SKM-1 treated with dmso at 0.1 percent for 144 hours (cell line): ENCODE measurements at regions not wholly inside any gene's neighbourhood (a gene's known extent, or its start where the extent isn't known, plus 50 kb on each side); places are given as distances from the start of the nearest gene placed in this dataset.
"Not testable (repeated sequence)": the region's sequence is repeated elsewhere in the genome, so short reads cannot be mapped to it uniquely, and the experiment has no call there.

Experiments used
- DNase-seq: peaks from one replicate; lab custom pipeline; 2025; ENCODE audit not compliant: unreplicated experiment; lab: John Stamatoyannopoulos, UW

- DNase-seq = no peak
These were observed 164.9 kb upstream of the USP25 start for GRCh38 chr21:15564907-15565306.

- DNase-seq = no peak
These were observed 163.1 kb upstream of the USP25 start for GRCh38 chr21:15566703-15567102.

- DNase-seq = no peak
These were observed 162.6 kb upstream of the USP25 start for GRCh38 chr21:15567191-15567590.

- DNase-seq = no peak
These were observed 161.3 kb upstream of the USP25 start for GRCh38 chr21:15568516-15568915.

- no peak for DNase-seq
These were observed 142.9 kb upstream of the USP25 start for GRCh38 chr21:15586752-15587427.

- DNase-seq = peak; percentile 33
These were observed 137.4 kb upstream of the USP25 start for GRCh38 chr21:15592271-15592860.

GRCh38 chr21:15592957-15593356 is 136.8 kb upstream of the USP25 start:
- DNase-seq = no peak

GRCh38 chr21:15601390-15601789 is 128.4 kb upstream of the USP25 start:
- no peak for DNase-seq

GRCh38 chr21:15604413-15604812 is 125.4 kb upstream of the USP25 start:
- DNase-seq = no peak

GRCh38 chr21:15614766-15615165 is 115.0 kb upstream of the USP25 start:
- no peak for DNase-seq

GRCh38 chr21:15616864-15617574 is 112.8 kb upstream of the USP25 start:
- no peak for DNase-seq

GRCh38 chr21:15617964-15618363 is 111.8 kb upstream of the USP25 start:
- DNase-seq = no peak

- no peak for DNase-seq
These were observed 108.9 kb upstream of the USP25 start for GRCh38 chr21:15620892-15621291.

- no peak for DNase-seq
These were observed 105.1 kb upstream of the USP25 start for GRCh38 chr21:15624646-15625045.

- no peak for DNase-seq
These were observed 104.4 kb upstream of the USP25 start for GRCh38 chr21:15625363-15625762.

GRCh38 chr21:15626031-15626430 is 103.8 kb upstream of the USP25 start:
- no peak for DNase-seq

GRCh38 chr21:15627011-15627410 is 102.8 kb upstream of the USP25 start:
- DNase-seq = no peak

- no peak for DNase-seq
These were observed 102.0 kb upstream of the USP25 start for GRCh38 chr21:15627823-15628222.

- no peak for DNase-seq
These were observed 98.4 kb upstream of the USP25 start for GRCh38 chr21:15631342-15631741.

GRCh38 chr21:15634541-15634940 is 95.2 kb upstream of the USP25 start:
- DNase-seq = not testable (repeated sequence)

- no peak for DNase-seq
These were observed 90.8 kb upstream of the USP25 start for GRCh38 chr21:15638856-15639549.

GRCh38 chr21:15640113-15640512 is 89.7 kb upstream of the USP25 start:
- not testable (repeated sequence) for DNase-seq
